IMR-90 (cell line): ENCODE measurements at regions not wholly inside any gene's neighbourhood (a gene's known extent, or its start where the extent isn't known, plus 50 kb on each side); places are given as distances from the start of the nearest gene placed in this dataset.

Experiments used
- ATAC-seq: fragments of 200-7000 bp; cut with Tn5 transposase; 2 replicates; pipeline ENCODE4 v1.9.1; 2020; ENCODE audit warnings: low read depth, mild to moderate bottlenecking, moderate library complexity
- BruUV-seq: library from RNA; stranded (reverse); fragments of 400-500 nt; replicated peaks from 2 replicates; lab custom pipeline; 2021; lab: Mats Ljungman, UMichigan
- CTCF ChIA-PET: fragments of 300-600 bp; formaldehyde crosslinking; extraction: SDS; loops from one replicate; lab custom pipeline; 2021; ENCODE audit warnings: antibody characterized with exemption; lab: Yijun Ruan, JAX
- POLR2A ChIA-PET: fragments of 300-600 bp; sonication (Branson Sonifier 250); formaldehyde crosslinking; loops from one replicate; lab custom pipeline; 2022; ENCODE audit warnings: antibody characterized with exemption; ENCODE audit not compliant: unreplicated experiment; lab: Charles Lee
- DNase-seq: peaks from one replicate; pipeline ENCODE4 v3.0.0; 2013
- H2AFZ ChIP-seq: replicated peaks from 2 replicates; pipeline ENCODE3; 2013; ENCODE audit warnings: low read length, mild to moderate bottlenecking; ENCODE audit not compliant: poor library complexity
- H2AK5ac ChIP-seq: 2 replicates; pipeline ENCODE4 v1.6.1; 2013; ENCODE audit warnings: low read depth, low read length, inconsistent platforms
- H2AK9ac ChIP-seq: replicated peaks from 2 replicates; pipeline ENCODE3; 2013; ENCODE audit warnings: mild to moderate bottlenecking, low read depth, low read length, moderate library complexity; ENCODE audit not compliant: poor library complexity
- H2BK120ac ChIP-seq: 2 replicates; pipeline ENCODE4 v1.6.1; 2013; ENCODE audit warnings: low read depth, low read length, inconsistent platforms
- H2BK15ac ChIP-seq: 3 replicates; pipeline ENCODE4 v1.6.1; 2013; ENCODE audit warnings: low read depth, low read length, inconsistent platforms
- H2BK20ac ChIP-seq: 2 replicates; pipeline ENCODE4 v1.6.1; 2013; ENCODE audit warnings: low read depth, mild to moderate bottlenecking, inconsistent platforms, low read length, moderate library complexity
- H2BK5ac ChIP-seq: 2 replicates; pipeline ENCODE4 v1.6.1; 2013; ENCODE audit warnings: mild to moderate bottlenecking, low read depth, low read length, inconsistent platforms; ENCODE audit not compliant: poor library complexity, severe bottlenecking
- H3K14ac ChIP-seq: replicated peaks from 2 replicates; pipeline ENCODE4 v1.6.1; 2013; ENCODE audit warnings: low read depth, low read length, inconsistent platforms
- H3K18ac ChIP-seq: 2 replicates; pipeline ENCODE4 v1.6.1; 2013; ENCODE audit warnings: low read depth, low read length, control low read depth
- H3K23ac ChIP-seq: 2 replicates; pipeline ENCODE4 v1.6.1; 2013; ENCODE audit warnings: low read depth, low read length, inconsistent platforms
- H3K27ac ChIP-seq: 2 replicates; pipeline ENCODE4 v1.5.1; 2013; ENCODE audit warnings: mild to moderate bottlenecking, control low read depth, low read length; ENCODE audit not compliant: insufficient read depth
- H3K27me3 ChIP-seq: 2 replicates; pipeline ENCODE4 v1.6.1; 2013; ENCODE audit warnings: low read length; ENCODE audit not compliant: control insufficient read depth, insufficient read depth
- H3K36me3 ChIP-seq: 2 replicates; pipeline ENCODE4 v1.6.1; 2013; ENCODE audit warnings: low read length, mixed read lengths; ENCODE audit not compliant: control insufficient read depth, insufficient read depth
- H3K4ac ChIP-seq: 2 replicates; pipeline ENCODE4 v1.6.1; 2013; ENCODE audit warnings: low read depth, low read length, inconsistent platforms
- H3K4me1 ChIP-seq: 2 replicates; pipeline ENCODE4 v1.6.1; 2013; ENCODE audit warnings: low read length, mixed read lengths; ENCODE audit not compliant: control insufficient read depth, insufficient read depth
- H3K4me2 ChIP-seq: 2 replicates; pipeline ENCODE4 v1.6.1; 2013; ENCODE audit warnings: low read depth, mild to moderate bottlenecking, control low read depth, low read length, moderate library complexity
- H3K4me3 ChIP-seq: 2 replicates; pipeline ENCODE4 v1.5.1; 2013; ENCODE audit warnings: low read depth, mild to moderate bottlenecking, control low read depth, low read length, moderate library complexity; ENCODE audit not compliant: insufficient read depth
- H3K56ac ChIP-seq: 2 replicates; pipeline ENCODE4 v1.6.1; 2013; ENCODE audit warnings: low read length, inconsistent platforms; ENCODE audit not compliant: insufficient read depth; ENCODE audit errors: extremely low read depth
- H3K79me1 ChIP-seq, 2 experiments: 2 replicates each; pipeline ENCODE4 v1.6.1; 2013; ENCODE audit warnings: low read length in 2 of 2, inconsistent platforms in 1 of 2, low read depth in 1 of 2
- H3K9ac ChIP-seq: 2 replicates; pipeline ENCODE4 v1.6.1; 2013; ENCODE audit warnings: low read depth, low read length, control low read depth
- H3K9me1 ChIP-seq: 2 replicates; pipeline ENCODE4 v1.6.1; 2013; ENCODE audit warnings: low read length, inconsistent platforms; ENCODE audit not compliant: insufficient read depth
- H3K9me3 ChIP-seq: 2 replicates; pipeline ENCODE4 v1.6.1; 2013; ENCODE audit warnings: low read length; ENCODE audit not compliant: control insufficient read depth, insufficient read depth
- H4K20me1 ChIP-seq: 2 replicates; pipeline ENCODE4 v1.6.1; 2013; ENCODE audit warnings: low read length, inconsistent platforms; ENCODE audit not compliant: insufficient read depth
- H4K5ac ChIP-seq: 2 replicates; pipeline ENCODE4 v1.6.1; 2013; ENCODE audit warnings: mild to moderate bottlenecking, low read depth, low read length, control low read depth
- H4K8ac ChIP-seq, 2 experiments: 2 replicates each; pipeline ENCODE4 v1.6.1; 2013; ENCODE audit warnings: low read depth in 2 of 2, low read length in 2 of 2, control low read depth in 1 of 2, inconsistent platforms in 1 of 2
- H4K91ac ChIP-seq: 2 replicates; pipeline ENCODE4 v1.6.1; 2013; ENCODE audit warnings: low read depth, low read length, inconsistent platforms; ENCODE audit not compliant: insufficient read depth
- BHLHE40 ChIP-seq: fragments of 150-350 bp; IDR thresholded peaks from 2 replicates; pipeline ENCODE4 v1.6.1; 2016; ENCODE audit warnings: mild to moderate bottlenecking, low read depth, low read length
- CEBPB ChIP-seq: IDR thresholded peaks from 2 replicates; pipeline ENCODE4 v1.6.1; 2012; ENCODE audit warnings: low read depth, low read length, improper control_type of control experiment
- CHD1 ChIP-seq: IDR thresholded peaks from 2 replicates; pipeline ENCODE4 v1.6.1; 2012; ENCODE audit warnings: low read depth, low read length, improper control_type of control experiment
- MAZ ChIP-seq: IDR thresholded peaks from 2 replicates; pipeline ENCODE4 v1.6.1; 2012; ENCODE audit warnings: low read depth, mild to moderate bottlenecking, low read length, improper control_type of control experiment, moderate library complexity, borderline replicate concordance
- RCOR1 ChIP-seq: IDR thresholded peaks from 2 replicates; pipeline ENCODE4 v1.6.1; 2012; ENCODE audit warnings: mild to moderate bottlenecking, low read length, improper control_type of control experiment; ENCODE audit not compliant: insufficient replicate concordance
- SMC3 ChIP-seq: fragments of 150-350 bp; IDR thresholded peaks from 2 replicates; pipeline ENCODE4 v1.6.1; 2016; ENCODE audit warnings: low read depth, mild to moderate bottlenecking, antibody characterized with exemption, low read length, moderate library complexity
- WGBS, 2 experiments: methylation state at CpG; one replicate each; pipeline versions ENCODE4 v1.1.5 to v1.1.7; 2013; ENCODE audit warnings: missing lambda C conversion rate in 2 of 2; ENCODE audit not compliant: insufficient read length in 1 of 2; ENCODE audit errors: extremely low coverage in 2 of 2; 5-methylcytosine and 5-hydroxymethylcytosine counted together
- dilution Hi-C: fragments of 300-500 bp; cut with HindIII; formaldehyde crosslinking; loops from one replicate; pipeline ENCODE4 v1.14.3; 2018; ENCODE audit warnings: low sequenced_read_pairs; ENCODE audit not compliant: unreplicated experiment
- in situ Hi-C: fragments of 300-500 bp; cut with MboI; formaldehyde crosslinking; loops from 3 replicates; pipeline ENCODE4 v1.14.3; 2019; ENCODE audit warnings: low sequenced_read_pairs, inconsistent platforms, mixed read lengths
- intact Hi-C: fragments of 100-400 bp; cut with micrococcal nuclease; formaldehyde crosslinking; loops from 2 replicates; pipeline ENCODE4 v1.10.0; 2022
- TF ChIP-seq, protein P1 (sequence below): conservative IDR thresholded peaks from 2 replicates; pipeline ENCODE4 v1.5.1; 2012; ENCODE audit warnings: mild to moderate bottlenecking, low read depth, low read length, improper control_type of control experiment
- TF ChIP-seq, protein P2 (sequence below): fragments of 150-350 bp; IDR thresholded peaks from 2 replicates; pipeline ENCODE4 v1.6.1; 2016; ENCODE audit warnings: low read depth, mild to moderate bottlenecking, low read length, moderate library complexity, borderline replicate concordance
- TF ChIP-seq, protein P3 (sequence below): fragments of 150-350 bp; IDR thresholded peaks from 2 replicates; pipeline ENCODE4 v1.6.1; 2017; ENCODE audit warnings: mild to moderate bottlenecking, antibody characterized with exemption, low read length, low read depth

DNA sequence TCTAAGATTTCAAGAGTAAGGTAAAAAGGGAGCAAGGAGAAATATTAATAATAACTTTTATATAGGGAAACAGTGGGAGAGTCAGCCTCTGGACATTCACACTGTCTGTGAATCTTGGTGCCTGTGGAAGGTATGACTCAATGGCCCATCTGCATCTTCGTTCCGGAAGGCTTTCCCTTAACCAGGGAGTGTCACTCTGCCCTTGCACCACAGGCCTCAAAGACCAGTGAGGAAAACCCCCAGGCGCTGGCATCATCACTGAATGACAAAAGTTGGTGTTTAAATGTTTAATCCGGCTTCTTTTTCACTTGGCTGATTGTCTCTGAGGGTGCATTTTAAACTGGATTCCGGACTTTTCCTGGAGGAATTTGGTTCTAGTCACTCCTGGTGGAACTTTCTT is 522.4 kb upstream of the TLE4 start:
- Histone ChIP-seq H2BK5ac (no peak overlapping the region), H3K36me3 (no peaks in the 10 kb centered on the region), H2AK9ac (no peak overlapping the region), H3K23ac (no peak overlapping the region), H2BK15ac (no peak overlapping the region), H3K9ac (no peak overlapping the region), H3K9me1 (no peaks in the 10 kb centered on the region), H2AK5ac (no peak overlapping the region), H3K18ac (no peak overlapping the region), H3K27me3 (no peaks in the 10 kb centered on the region), H3K4me2 (no peak overlapping the region), H3K14ac (no peak overlapping the region), H2AFZ (no peak overlapping the region), H3K27ac (no peak overlapping the region), H2BK120ac (peak overlapping the region; percentile 12; the same call in 1 of the 2 replicates), H4K5ac (no peak overlapping the region), H2BK20ac (no peak overlapping the region), H4K20me1 (no peaks in the 10 kb centered on the region), H3K9me3 (no peaks in the 10 kb centered on the region), H3K79me1 (no peaks in the 10 kb centered on the region), H4K8ac (no peak overlapping the region), H3K56ac (no peak overlapping the region), H4K91ac (no peak overlapping the region), H3K4me1 (peaks cover 3% of the 10 kb centered on the region), H3K4me3 (no peak overlapping the region), H3K4ac (no peak overlapping the region)
- dilution Hi-C loops = no loop called here
- in situ Hi-C loops = no loop called here
- no peak for DNase-seq
- no peak for TF ChIP-seq RCOR1
- TF ChIP-seq, protein P1, sequence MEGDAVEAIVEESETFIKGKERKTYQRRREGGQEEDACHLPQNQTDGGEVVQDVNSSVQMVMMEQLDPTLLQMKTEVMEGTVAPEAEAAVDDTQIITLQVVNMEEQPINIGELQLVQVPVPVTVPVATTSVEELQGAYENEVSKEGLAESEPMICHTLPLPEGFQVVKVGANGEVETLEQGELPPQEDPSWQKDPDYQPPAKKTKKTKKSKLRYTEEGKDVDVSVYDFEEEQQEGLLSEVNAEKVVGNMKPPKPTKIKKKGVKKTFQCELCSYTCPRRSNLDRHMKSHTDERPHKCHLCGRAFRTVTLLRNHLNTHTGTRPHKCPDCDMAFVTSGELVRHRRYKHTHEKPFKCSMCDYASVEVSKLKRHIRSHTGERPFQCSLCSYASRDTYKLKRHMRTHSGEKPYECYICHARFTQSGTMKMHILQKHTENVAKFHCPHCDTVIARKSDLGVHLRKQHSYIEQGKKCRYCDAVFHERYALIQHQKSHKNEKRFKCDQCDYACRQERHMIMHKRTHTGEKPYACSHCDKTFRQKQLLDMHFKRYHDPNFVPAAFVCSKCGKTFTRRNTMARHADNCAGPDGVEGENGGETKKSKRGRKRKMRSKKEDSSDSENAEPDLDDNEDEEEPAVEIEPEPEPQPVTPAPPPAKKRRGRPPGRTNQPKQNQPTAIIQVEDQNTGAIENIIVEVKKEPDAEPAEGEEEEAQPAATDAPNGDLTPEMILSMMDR = no peak
- TF ChIP-seq BHLHE40 = no peak
- TF ChIP-seq SMC3 = no peak
- no peak for TF ChIP-seq MAZ
- no peak for TF ChIP-seq CHD1
- no peak for TF ChIP-seq CEBPB
- TF ChIP-seq, protein P2, sequence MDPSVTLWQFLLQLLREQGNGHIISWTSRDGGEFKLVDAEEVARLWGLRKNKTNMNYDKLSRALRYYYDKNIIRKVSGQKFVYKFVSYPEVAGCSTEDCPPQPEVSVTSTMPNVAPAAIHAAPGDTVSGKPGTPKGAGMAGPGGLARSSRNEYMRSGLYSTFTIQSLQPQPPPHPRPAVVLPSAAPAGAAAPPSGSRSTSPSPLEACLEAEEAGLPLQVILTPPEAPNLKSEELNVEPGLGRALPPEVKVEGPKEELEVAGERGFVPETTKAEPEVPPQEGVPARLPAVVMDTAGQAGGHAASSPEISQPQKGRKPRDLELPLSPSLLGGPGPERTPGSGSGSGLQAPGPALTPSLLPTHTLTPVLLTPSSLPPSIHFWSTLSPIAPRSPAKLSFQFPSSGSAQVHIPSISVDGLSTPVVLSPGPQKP = no peak
- TF ChIP-seq, protein P3, sequence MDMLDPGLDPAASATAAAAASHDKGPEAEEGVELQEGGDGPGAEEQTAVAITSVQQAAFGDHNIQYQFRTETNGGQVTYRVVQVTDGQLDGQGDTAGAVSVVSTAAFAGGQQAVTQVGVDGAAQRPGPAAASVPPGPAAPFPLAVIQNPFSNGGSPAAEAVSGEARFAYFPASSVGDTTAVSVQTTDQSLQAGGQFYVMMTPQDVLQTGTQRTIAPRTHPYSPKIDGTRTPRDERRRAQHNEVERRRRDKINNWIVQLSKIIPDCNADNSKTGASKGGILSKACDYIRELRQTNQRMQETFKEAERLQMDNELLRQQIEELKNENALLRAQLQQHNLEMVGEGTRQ = no peak
- POLR2A ChIA-PET = no interaction called here
- 86% methylated on average over 1 of the region's 5 CpGs; no CpG with 5 or more reads in 1 of the 2 experiments for WGBS, 2 experiments
- BruUV-seq = no TSS peak
- intact Hi-C loops = no loop called here
- CTCF ChIA-PET = no interaction called here
- ATAC-seq = no peak
